MM.1S (cell line): ENCODE measurements at regions not wholly inside any gene's neighbourhood (a gene's known extent, or its start where the extent isn't known, plus 50 kb on each side); places are given as distances from the start of the nearest gene placed in this dataset.

Source experiments
- EZH2phosphoT487 ChIP-seq: fragments of 300-600 bp; sonication (generic); IDR thresholded peaks from 2 replicates; pipeline ENCODE4 v1.6.1; 2018; ENCODE audit warnings: antibody characterized with exemption, low read length
- TF ChIP-seq, protein P1 (sequence below): fragments of 300-600 bp; sonication (generic); IDR thresholded peaks from 2 replicates; pipeline ENCODE4 v1.5.1; 2016; ENCODE audit warnings: antibody characterized with exemption, low read length, mixed read lengths

DNA sequence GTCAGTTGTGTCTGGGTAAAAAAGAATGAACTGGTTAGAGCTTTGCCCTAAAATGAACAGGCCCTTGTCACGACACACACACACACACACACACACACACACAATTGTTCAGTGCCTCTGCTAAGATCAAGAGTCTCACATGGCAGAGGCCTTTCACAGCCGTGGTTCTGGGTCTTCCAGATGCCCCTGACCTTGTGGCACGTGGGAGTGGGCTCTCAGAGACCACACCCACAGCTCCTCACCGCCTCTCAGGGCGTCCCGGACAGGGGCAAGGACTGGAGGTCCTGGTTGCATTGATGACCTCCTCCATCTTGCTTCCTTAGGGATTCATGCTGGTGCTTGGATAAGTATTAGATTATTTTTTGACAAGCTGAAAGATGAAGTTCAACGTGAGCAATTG lies 101.0 kb downstream of the HSPH1 start:
- TF ChIP-seq, protein P1, sequence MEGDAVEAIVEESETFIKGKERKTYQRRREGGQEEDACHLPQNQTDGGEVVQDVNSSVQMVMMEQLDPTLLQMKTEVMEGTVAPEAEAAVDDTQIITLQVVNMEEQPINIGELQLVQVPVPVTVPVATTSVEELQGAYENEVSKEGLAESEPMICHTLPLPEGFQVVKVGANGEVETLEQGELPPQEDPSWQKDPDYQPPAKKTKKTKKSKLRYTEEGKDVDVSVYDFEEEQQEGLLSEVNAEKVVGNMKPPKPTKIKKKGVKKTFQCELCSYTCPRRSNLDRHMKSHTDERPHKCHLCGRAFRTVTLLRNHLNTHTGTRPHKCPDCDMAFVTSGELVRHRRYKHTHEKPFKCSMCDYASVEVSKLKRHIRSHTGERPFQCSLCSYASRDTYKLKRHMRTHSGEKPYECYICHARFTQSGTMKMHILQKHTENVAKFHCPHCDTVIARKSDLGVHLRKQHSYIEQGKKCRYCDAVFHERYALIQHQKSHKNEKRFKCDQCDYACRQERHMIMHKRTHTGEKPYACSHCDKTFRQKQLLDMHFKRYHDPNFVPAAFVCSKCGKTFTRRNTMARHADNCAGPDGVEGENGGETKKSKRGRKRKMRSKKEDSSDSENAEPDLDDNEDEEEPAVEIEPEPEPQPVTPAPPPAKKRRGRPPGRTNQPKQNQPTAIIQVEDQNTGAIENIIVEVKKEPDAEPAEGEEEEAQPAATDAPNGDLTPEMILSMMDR: no peak
- no peak for TF ChIP-seq EZH2phosphoT487
